PC-3 (cell line): ENCODE measurements at regions not wholly inside any gene's neighbourhood (a gene's known extent, or its start where the extent isn't known, plus 50 kb on each side); places are given as distances from the start of the nearest gene placed in this dataset.

Experiments
- ATAC-seq: fragments of 200-7000 bp; cut with Tn5 transposase; 2 replicates; pipeline ENCODE4 v1.9.1; 2020; ENCODE audit warnings: mild to moderate bottlenecking, moderate library complexity
- BruUV-seq: library from RNA; stranded (reverse); fragments of 400-500 nt; replicated peaks from 2 replicates; lab custom pipeline; 2021; lab: Mats Ljungman, UMichigan
- CTCF ChIA-PET: fragments of 300-600 bp; sonication (Branson Sonifier 250); formaldehyde crosslinking; loops from one replicate; lab custom pipeline; 2022; ENCODE audit warnings: antibody characterized with exemption; lab: Charles Lee
- POLR2A ChIA-PET: fragments of 300-600 bp; sonication (Branson Sonifier 250); formaldehyde crosslinking; loops from one replicate; lab custom pipeline; 2022; ENCODE audit warnings: antibody characterized with exemption; ENCODE audit not compliant: unreplicated experiment; lab: Charles Lee
- DNase-seq: peaks from one replicate; pipeline ENCODE4 v3.0.0-alpha.2; 2015
- H2AFZ ChIP-seq: fragments of 300-600 bp; sonication (generic); 2 replicates; pipeline ENCODE4 v1.6.0; 2016; ENCODE audit warnings: antibody characterized with exemption, low read length
- H3F3A ChIP-seq: fragments of 300-600 bp; sonication (generic); one replicate; pipeline ENCODE4 v1.6.0; 2017; ENCODE audit warnings: antibody characterized with exemption, low read length, control low read depth, mild to moderate bottlenecking; ENCODE audit not compliant: unreplicated experiment
- H3K27ac ChIP-seq: fragments of 300-600 bp; sonication (generic); 2 replicates; pipeline ENCODE4 v1.5.1; 2016; ENCODE audit warnings: mild to moderate bottlenecking, low read length
- H3K27me3 ChIP-seq: fragments of 300-600 bp; sonication (generic); 2 replicates; pipeline ENCODE4 v1.6.1; 2016; ENCODE audit warnings: low read length, mixed read lengths
- H3K36me3 ChIP-seq: fragments of 300-600 bp; sonication (generic); 2 replicates; pipeline ENCODE4 v1.6.1; 2016; ENCODE audit warnings: low read depth, mixed run types, low read length, mixed read lengths
- H3K4me1 ChIP-seq: fragments of 300-600 bp; sonication (generic); 2 replicates; pipeline ENCODE4 v1.5.1; 2016; ENCODE audit warnings: low read length; ENCODE audit not compliant: insufficient read depth
- H3K4me2 ChIP-seq: fragments of 300-600 bp; sonication (generic); 2 replicates; pipeline ENCODE4 v1.6.0; 2016; ENCODE audit warnings: low read length
- H3K4me3 ChIP-seq: fragments of 300-600 bp; sonication (generic); 2 replicates; pipeline ENCODE4 v1.5.1; 2016; ENCODE audit warnings: mild to moderate bottlenecking, low read length, mixed read lengths
- H3K79me2 ChIP-seq: fragments of 300-600 bp; sonication (generic); 2 replicates; pipeline ENCODE4 v1.6.1; 2017; ENCODE audit warnings: low read length, mixed read lengths
- H3K9ac ChIP-seq: fragments of 300-600 bp; sonication (generic); 2 replicates; pipeline ENCODE4 v1.6.0; 2016; ENCODE audit warnings: mild to moderate bottlenecking, low read length
- H3K9me2 ChIP-seq: fragments of 300-600 bp; sonication (generic); replicated peaks from 2 replicates; pipeline ENCODE4 v1.6.1; 2016; ENCODE audit warnings: mixed run types, low read length, mixed read lengths
- H3K9me3 ChIP-seq: fragments of 300-600 bp; sonication (generic); 2 replicates; pipeline ENCODE4 v1.6.1; 2016; ENCODE audit warnings: low read length, mixed read lengths
- H4K20me1 ChIP-seq: fragments of 300-600 bp; sonication (generic); 2 replicates; pipeline ENCODE4 v1.6.1; 2016; ENCODE audit warnings: low read length, mixed read lengths
- CTCF ChIP-seq: fragments of 300-600 bp; sonication (generic); conservative IDR thresholded peaks from 2 replicates; pipeline ENCODE4 v1.5.1; 2017; ENCODE audit warnings: antibody characterized with exemption, low read depth, mild to moderate bottlenecking, low read length
- EZH2 ChIP-seq: fragments of 300-600 bp; sonication (generic); IDR thresholded peaks from one replicate; pipeline ENCODE4 v1.6.1; 2017; ENCODE audit warnings: antibody characterized with exemption, mild to moderate bottlenecking, low read length; ENCODE audit not compliant: unreplicated experiment
- EZH2phosphoT487 ChIP-seq: fragments of 300-600 bp; sonication (generic); IDR thresholded peaks from 2 replicates; pipeline ENCODE4 v1.6.1; 2018; ENCODE audit warnings: mild to moderate bottlenecking, antibody characterized with exemption, low read length, borderline replicate concordance
- intact Hi-C: fragments of 100-400 bp; cut with micrococcal nuclease; formaldehyde crosslinking; loops from 2 replicates; pipeline ENCODE4 v1.9.0; 2023

GRCh38 chr3:14256046-14256445 is 77.4 kb downstream of the LSM3 start:
- no peaks in the 10 kb centered on the region for H3K4me1 ChIP-seq
- no peaks in the 10 kb centered on the region for H3F3A ChIP-seq
- no peak overlapping the region for H3K27ac ChIP-seq
- H3K4me2 ChIP-seq: no peak overlapping the region
- H3K9me2 ChIP-seq: no peaks in the 10 kb centered on the region
- no peak overlapping the region for H3K4me3 ChIP-seq
- no peaks in the 10 kb centered on the region for H3K9me3 ChIP-seq
- H3K79me2 ChIP-seq: no peaks in the 10 kb centered on the region
- TF ChIP-seq EZH2 (no peak), EZH2phosphoT487 (no peak), CTCF (no peak)
- H4K20me1 ChIP-seq: no peaks in the 10 kb centered on the region
- no peak overlapping the region for H3K9ac ChIP-seq
- H2AFZ ChIP-seq: no peak overlapping the region
- ChIA-PET POLR2A (no interaction called here), CTCF (interaction anchor here (1.2 kb wide), 1 partner anchor 53 kb away, joined by 10 read pairs; no protein-coding TSS in a partner anchor)
- BruUV-seq: no TSS peak
- intact Hi-C loops: loop anchor here (1.0 kb wide), 1 partner anchor 53 kb away; no protein-coding TSS in a partner anchor
- no peak; the same call in 1 of the 2 replicates for ATAC-seq
- H3K27me3 ChIP-seq: no peaks in the 10 kb centered on the region
- no peaks in the 10 kb centered on the region for H3K36me3 ChIP-seq
- DNase-seq: no peak

GRCh38 chr3:14256561-14257342 is 78.1 kb downstream of the LSM3 start:
- Histone ChIP-seq H3K4me2 (no peak overlapping the region), H2AFZ (no peak overlapping the region), H3K27ac (no peak overlapping the region), H3K4me1 (no peaks in the 10 kb centered on the region), H3K79me2 (no peaks in the 10 kb centered on the region), H3K9me2 (no peaks in the 10 kb centered on the region), H3F3A (no peaks in the 10 kb centered on the region), H3K9ac (no peak overlapping the region), H4K20me1 (no peaks in the 10 kb centered on the region), H3K36me3 (no peaks in the 10 kb centered on the region), H3K4me3 (no peak overlapping the region), H3K27me3 (no peaks in the 10 kb centered on the region), H3K9me3 (no peaks in the 10 kb centered on the region)
- CTCF ChIA-PET: interaction anchor here (0.6 to 1.2 kb wide), 3 partner anchors 53 to 148 kb away, joined by 3 to 10 read pairs (median 4); no protein-coding TSS in a partner anchor
- POLR2A ChIA-PET: no interaction called here
- intact Hi-C loops: loop anchor here (1.0 kb wide), 1 partner anchor 53 kb away; no protein-coding TSS in a partner anchor
- no TSS peak for BruUV-seq
- ATAC-seq: peak; percentile 27
- no peak for TF ChIP-seq EZH2phosphoT487
- no peak for TF ChIP-seq CTCF
- no peak for TF ChIP-seq EZH2
- DNase-seq: no peak
